HepG2 (cell line): ENCODE measurements at regions not wholly inside any gene's neighbourhood (a gene's known extent, or its start where the extent isn't known, plus 50 kb on each side); places are given as distances from the start of the nearest gene placed in this dataset.

Experiments used
- BCLAF1 ChIP-seq: fragments of 450-650 bp; IDR thresholded peaks from 2 replicates; pipeline ENCODE4 v1.6.1; 2017; ENCODE audit warnings: mild to moderate bottlenecking
- MAFK ChIP-seq, 2 experiments: IDR thresholded peaks in 1 of 2; conservative IDR thresholded peaks in 1 of 2; 2 replicates each; pipeline ENCODE4 v1.6.1; 2011; ENCODE audit warnings: improper control_type of control experiment in 2 of 2, low read length in 2 of 2
- NFKB2 ChIP-seq: sonication (generic); formaldehyde crosslinking; IDR thresholded peaks from 2 replicates; pipeline ENCODE4 v1.4.0; 2020; ENCODE audit warnings: missing genetic modification reagents, borderline replicate concordance
- SMAD1 ChIP-seq: sonication (generic); formaldehyde crosslinking; IDR thresholded peaks from 2 replicates; pipeline ENCODE4 v1.4.0; 2020; ENCODE audit warnings: missing genetic modification reagents, low read depth, mild to moderate bottlenecking, borderline replicate concordance
- ZNF615 ChIP-seq: sonication (generic); formaldehyde crosslinking; IDR thresholded peaks from 2 replicates; pipeline ENCODE4 v1.5.0; 2020; ENCODE audit warnings: mild to moderate bottlenecking, missing genetic modification reagents, borderline replicate concordance
- ZNF691 ChIP-seq: sonication (generic); formaldehyde crosslinking; IDR thresholded peaks from 2 replicates; pipeline ENCODE4 v1.4.0; 2020; ENCODE audit warnings: missing genetic modification reagents, low read depth, mild to moderate bottlenecking, borderline replicate concordance
- TF ChIP-seq, protein P1 (sequence below): sonication (generic); formaldehyde crosslinking; IDR thresholded peaks from 2 replicates; pipeline ENCODE4 v1.5.0; 2020; ENCODE audit warnings: mild to moderate bottlenecking, missing genetic modification reagents, borderline replicate concordance

- TF ChIP-seq ZNF691 (CRISPR knock-in tag) = no peak
- no peak for TF ChIP-seq ZNF615
- TF ChIP-seq MAFK (conservative IDR thresholded peaks at IDR 0.05 in 1 of 2, IDR thresholded peaks at IDR 0.05 in 1 of 2; ENCODE audit: low read length in 2 of 2) = no peak
- TF ChIP-seq SMAD1 = no peak
- TF ChIP-seq, protein P1, sequence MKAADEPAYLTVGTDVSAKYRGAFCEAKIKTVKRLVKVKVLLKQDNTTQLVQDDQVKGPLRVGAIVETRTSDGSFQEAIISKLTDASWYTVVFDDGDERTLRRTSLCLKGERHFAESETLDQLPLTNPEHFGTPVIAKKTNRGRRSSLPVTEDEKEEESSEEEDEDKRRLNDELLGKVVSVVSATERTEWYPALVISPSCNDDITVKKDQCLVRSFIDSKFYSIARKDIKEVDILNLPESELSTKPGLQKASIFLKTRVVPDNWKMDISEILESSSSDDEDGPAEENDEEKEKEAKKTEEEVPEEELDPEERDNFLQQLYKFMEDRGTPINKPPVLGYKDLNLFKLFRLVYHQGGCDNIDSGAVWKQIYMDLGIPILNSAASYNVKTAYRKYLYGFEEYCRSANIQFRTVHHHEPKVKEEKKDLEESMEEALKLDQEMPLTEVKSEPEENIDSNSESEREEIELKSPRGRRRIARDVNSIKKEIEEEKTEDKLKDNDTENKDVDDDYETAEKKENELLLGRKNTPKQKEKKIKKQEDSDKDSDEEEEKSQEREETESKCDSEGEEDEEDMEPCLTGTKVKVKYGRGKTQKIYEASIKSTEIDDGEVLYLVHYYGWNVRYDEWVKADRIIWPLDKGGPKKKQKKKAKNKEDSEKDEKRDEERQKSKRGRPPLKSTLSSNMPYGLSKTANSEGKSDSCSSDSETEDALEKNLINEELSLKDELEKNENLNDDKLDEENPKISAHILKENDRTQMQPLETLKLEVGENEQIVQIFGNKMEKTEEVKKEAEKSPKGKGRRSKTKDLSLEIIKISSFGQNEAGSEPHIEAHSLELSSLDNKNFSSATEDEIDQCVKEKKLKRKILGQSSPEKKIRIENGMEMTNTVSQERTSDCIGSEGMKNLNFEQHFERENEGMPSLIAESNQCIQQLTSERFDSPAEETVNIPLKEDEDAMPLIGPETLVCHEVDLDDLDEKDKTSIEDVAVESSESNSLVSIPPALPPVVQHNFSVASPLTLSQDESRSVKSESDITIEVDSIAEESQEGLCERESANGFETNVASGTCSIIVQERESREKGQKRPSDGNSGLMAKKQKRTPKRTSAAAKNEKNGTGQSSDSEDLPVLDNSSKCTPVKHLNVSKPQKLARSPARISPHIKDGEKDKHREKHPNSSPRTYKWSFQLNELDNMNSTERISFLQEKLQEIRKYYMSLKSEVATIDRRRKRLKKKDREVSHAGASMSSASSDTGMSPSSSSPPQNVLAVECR (CRISPR knock-in tag) = no peak
- no peak for TF ChIP-seq NFKB2 (CRISPR knock-in tag)
- no peak for TF ChIP-seq BCLAF1
Observed at GRCh38 chr13:33730147-33730546, 87.8 kb upstream of the RFC3 start (continued).
